Activated CD8-positive, alpha-beta T cell treated with anti-CD3 and anti-CD28 coated beads for 36 hours (primary cell): ENCODE measurements at regions not wholly inside any gene's neighbourhood (a gene's known extent, or its start where the extent isn't known, plus 50 kb on each side); places are given as distances from the start of the nearest gene placed in this dataset.

Experiments
- ATAC-seq: fragments of 200-7000 bp; cut with Tn5 transposase; one replicate; pipeline ENCODE4 v1.10.0; 2021; ENCODE audit warnings: mild to moderate bottlenecking, moderate library complexity
- CTCF ChIA-PET: fragments of 350-600 bp; sonication (Branson Sonifier 250); formaldehyde crosslinking; loops from one replicate; lab custom pipeline; 2021; ENCODE audit warnings: antibody characterized with exemption; lab: Charles Lee
- POLR2A ChIA-PET: fragments of 350-600 bp; sonication (Branson Sonifier 250); formaldehyde crosslinking; loops from one replicate; lab custom pipeline; 2021; ENCODE audit warnings: antibody characterized with exemption; lab: Charles Lee
- DNase-seq: peaks from one replicate; pipeline ENCODE4 v3.0.0-alpha.2; 2020
- H3K27ac Mint-ChIP-seq: one replicate; pipeline ENCODE4 v1.8.0; 2021; ENCODE audit warnings: mild to moderate bottlenecking, mixed read lengths
- H3K27me3 Mint-ChIP-seq: one replicate; pipeline ENCODE4 v1.8.0; 2021; ENCODE audit warnings: mixed read lengths
- H3K36me3 Mint-ChIP-seq: one replicate; pipeline ENCODE4 v1.8.0; 2021; ENCODE audit warnings: low read depth, mixed read lengths
- H3K4me1 Mint-ChIP-seq: one replicate; pipeline ENCODE4 v1.8.0; 2021; ENCODE audit warnings: low read depth, mixed read lengths
- H3K4me3 Mint-ChIP-seq: one replicate; pipeline ENCODE4 v1.8.0; 2021; ENCODE audit warnings: mild to moderate bottlenecking, moderate library complexity, mixed read lengths
- H3K9me3 Mint-ChIP-seq: one replicate; pipeline ENCODE4 v1.8.0; 2021; ENCODE audit warnings: mixed read lengths
- intact Hi-C: fragments of 100-400 bp; cut with micrococcal nuclease; formaldehyde crosslinking; loops from one replicate; pipeline ENCODE4 v1.10.0; 2022
- TF ChIP-seq, protein P1 (sequence below): fragments of 200-600 bp; IDR thresholded peaks from one replicate; pipeline ENCODE4 v1.8.0; 2022; ENCODE audit warnings: antibody characterized with exemption, mild to moderate bottlenecking

DNA sequence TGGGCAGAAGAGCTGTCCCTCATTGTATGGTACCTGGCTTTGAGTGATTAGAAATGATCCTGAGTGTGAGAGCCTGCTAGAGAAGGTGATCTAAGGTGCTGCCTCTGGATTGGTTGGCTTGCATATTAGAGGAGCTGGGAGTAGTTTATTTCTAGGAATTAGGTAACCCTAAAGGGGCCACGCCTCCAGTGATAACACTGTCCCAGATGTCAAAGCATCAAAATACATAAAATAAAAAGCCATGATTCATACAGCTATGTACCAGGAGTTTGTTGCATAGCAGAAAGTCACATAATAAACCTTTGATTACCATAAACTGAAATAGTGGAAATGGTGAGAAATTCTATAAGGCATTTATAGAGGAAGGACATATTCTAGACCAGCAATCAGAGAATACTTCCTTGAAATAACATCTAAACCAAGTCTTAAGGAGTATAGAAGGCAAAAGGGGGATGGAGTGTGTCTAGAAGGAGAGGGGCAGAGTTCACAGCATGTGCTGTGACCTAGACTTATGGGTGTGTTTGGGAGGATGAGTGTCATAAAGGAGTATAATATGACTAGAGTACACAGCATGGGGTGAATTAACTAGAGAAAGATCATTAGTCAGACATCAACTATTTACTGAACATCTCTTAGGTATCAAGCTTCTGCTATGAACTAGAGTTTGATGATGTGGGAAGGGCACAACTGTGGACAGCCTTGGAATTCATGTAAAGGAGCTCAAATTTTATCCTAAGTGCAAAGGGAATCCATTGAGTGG lies 686.4 kb downstream of the GALC start:
- Mint-ChIP-seq H3K27ac (no peak overlapping the region), H3K4me3 (no peak overlapping the region), H3K36me3 (no peaks in the 10 kb centered on the region), H3K27me3 (no peaks in the 10 kb centered on the region), H3K9me3 (peaks cover 7% of the 10 kb centered on the region), H3K4me1 (no peaks in the 10 kb centered on the region)
- ChIA-PET POLR2A (no interaction called here), CTCF (no interaction called here)
- intact Hi-C loops = no loop called here
- TF ChIP-seq, protein P1, sequence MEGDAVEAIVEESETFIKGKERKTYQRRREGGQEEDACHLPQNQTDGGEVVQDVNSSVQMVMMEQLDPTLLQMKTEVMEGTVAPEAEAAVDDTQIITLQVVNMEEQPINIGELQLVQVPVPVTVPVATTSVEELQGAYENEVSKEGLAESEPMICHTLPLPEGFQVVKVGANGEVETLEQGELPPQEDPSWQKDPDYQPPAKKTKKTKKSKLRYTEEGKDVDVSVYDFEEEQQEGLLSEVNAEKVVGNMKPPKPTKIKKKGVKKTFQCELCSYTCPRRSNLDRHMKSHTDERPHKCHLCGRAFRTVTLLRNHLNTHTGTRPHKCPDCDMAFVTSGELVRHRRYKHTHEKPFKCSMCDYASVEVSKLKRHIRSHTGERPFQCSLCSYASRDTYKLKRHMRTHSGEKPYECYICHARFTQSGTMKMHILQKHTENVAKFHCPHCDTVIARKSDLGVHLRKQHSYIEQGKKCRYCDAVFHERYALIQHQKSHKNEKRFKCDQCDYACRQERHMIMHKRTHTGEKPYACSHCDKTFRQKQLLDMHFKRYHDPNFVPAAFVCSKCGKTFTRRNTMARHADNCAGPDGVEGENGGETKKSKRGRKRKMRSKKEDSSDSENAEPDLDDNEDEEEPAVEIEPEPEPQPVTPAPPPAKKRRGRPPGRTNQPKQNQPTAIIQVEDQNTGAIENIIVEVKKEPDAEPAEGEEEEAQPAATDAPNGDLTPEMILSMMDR = no peak
- DNase-seq (no peak), ATAC-seq (no peak)

DNA sequence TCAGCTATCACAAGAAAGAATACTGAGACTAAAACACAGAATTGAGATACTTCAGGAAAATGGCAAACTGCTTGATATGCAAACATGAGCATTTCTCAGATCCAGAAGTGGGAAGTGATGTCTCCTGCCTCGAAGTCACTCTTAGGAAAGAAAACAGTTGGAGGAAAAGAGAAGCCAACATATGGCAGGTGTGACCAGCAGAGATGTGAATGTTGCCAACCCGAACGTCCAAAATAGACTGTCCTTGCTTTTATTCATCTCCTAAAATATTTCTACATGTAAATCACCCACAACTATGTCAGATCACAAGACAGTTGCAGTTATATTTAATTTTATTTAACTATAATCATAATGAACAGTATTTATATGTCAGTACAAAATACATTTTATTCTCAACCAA lies 687.6 kb downstream of the GALC start:
- H3K36me3 Mint-ChIP-seq = no peaks in the 10 kb centered on the region
- ChIA-PET CTCF (no interaction called here), POLR2A (no interaction called here)
- DNase-seq = no peak
- no peak overlapping the region for H3K27ac Mint-ChIP-seq
- intact Hi-C loops = no loop called here
- H3K27me3 Mint-ChIP-seq = no peaks in the 10 kb centered on the region
- ATAC-seq = no peak
- H3K9me3 Mint-ChIP-seq = peaks cover 7% of the 10 kb centered on the region
- TF ChIP-seq, protein P1 = no peak
- no peak overlapping the region for H3K4me3 Mint-ChIP-seq
- no peaks in the 10 kb centered on the region for H3K4me1 Mint-ChIP-seq

DNA sequence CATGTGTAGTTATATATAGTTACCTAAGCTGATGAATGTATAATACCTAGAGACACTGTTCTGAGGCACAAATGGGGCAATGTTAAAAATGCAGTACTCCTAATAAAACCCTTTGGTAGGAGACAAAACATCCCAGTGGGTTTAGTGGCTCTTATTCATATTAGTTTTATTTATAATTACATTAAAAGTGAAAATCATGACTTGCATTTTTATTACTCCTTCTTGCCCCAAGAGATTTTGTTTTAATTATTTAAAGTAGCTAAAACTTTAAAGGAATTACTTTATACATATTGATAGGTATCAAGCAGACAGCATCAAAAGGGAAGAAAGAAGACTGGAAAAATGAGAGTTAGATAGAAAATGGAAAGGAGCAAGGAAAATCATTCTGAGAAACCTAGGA lies 688.6 kb downstream of the GALC start:
- ChIA-PET POLR2A (no interaction called here), CTCF (no interaction called here)
- no peak for DNase-seq
- ATAC-seq = no peak
- Mint-ChIP-seq H3K27me3 (no peaks in the 10 kb centered on the region), H3K4me3 (no peak overlapping the region), H3K9me3 (peaks cover 6% of the 10 kb centered on the region), H3K36me3 (no peaks in the 10 kb centered on the region), H3K4me1 (no peaks in the 10 kb centered on the region), H3K27ac (no peak overlapping the region)
- TF ChIP-seq, protein P1 = no peak
- intact Hi-C loops = no loop called here

DNA sequence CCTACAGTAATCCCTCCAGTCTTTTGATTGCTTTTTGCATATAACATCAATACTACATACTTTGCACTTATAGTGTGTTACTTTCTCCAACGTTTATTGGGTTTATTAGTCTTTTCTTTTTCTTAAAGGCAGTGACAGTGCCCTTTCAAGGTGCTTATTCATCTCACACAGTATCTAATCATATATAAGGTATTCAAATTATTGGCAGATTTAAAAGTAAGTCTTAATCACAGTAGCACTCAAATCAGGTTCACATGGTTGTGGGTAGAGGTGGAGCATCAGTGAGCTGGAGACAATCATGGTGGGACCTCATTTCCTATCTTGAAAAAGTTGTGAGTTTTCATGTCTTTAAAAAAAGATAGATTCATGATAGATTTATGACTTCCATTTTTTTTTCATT lies 706.2 kb downstream of the GALC start:
- no peak overlapping the region for H3K4me3 Mint-ChIP-seq
- no peak overlapping the region for H3K27ac Mint-ChIP-seq
- intact Hi-C loops = no loop called here
- TF ChIP-seq, protein P1 = no peak
- H3K4me1 Mint-ChIP-seq = no peaks in the 10 kb centered on the region
- ChIA-PET POLR2A (no interaction called here), CTCF (no interaction called here)
- no peaks in the 10 kb centered on the region for H3K27me3 Mint-ChIP-seq
- H3K9me3 Mint-ChIP-seq = peaks cover 1% of the 10 kb centered on the region
- DNase-seq (no peak), ATAC-seq (no peak)
- no peaks in the 10 kb centered on the region for H3K36me3 Mint-ChIP-seq

DNA sequence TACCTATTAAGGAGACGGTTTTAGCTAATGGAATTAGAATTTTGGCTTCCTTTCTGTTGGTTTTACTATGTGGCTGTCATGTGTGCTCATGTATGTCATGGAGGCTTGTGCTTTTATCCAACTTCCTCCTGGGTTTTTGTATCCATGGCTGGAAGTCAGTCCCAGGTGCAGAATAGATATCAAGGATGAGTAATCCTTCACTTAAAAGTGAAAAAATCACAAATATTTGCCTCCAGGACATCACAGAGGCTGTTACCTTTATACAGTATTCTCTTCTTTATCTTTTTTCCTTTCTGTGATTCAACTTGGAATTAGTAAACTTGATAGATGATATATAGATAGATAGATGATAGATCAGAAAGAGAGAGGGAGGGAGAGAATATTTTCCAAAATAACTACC lies 706.8 kb downstream of the GALC start:
- ChIA-PET CTCF (no interaction called here), POLR2A (no interaction called here)
- Mint-ChIP-seq H3K4me1 (no peaks in the 10 kb centered on the region), H3K27ac (no peak overlapping the region), H3K4me3 (no peak overlapping the region), H3K9me3 (peaks cover 1% of the 10 kb centered on the region), H3K36me3 (no peaks in the 10 kb centered on the region), H3K27me3 (no peaks in the 10 kb centered on the region)
- TF ChIP-seq, protein P1 = no peak
- intact Hi-C loops = no loop called here
- no peak for ATAC-seq
- no peak for DNase-seq
